HG03354 (cell line): ENCODE measurements at regions not wholly inside any gene's neighbourhood (a gene's known extent, or its start where the extent isn't known, plus 50 kb on each side); places are given as distances from the start of the nearest gene placed in this dataset.

Experiments
- ATAC-seq: cut with Tn5 transposase; IDR thresholded peaks from one replicate; pipeline ENCODE4 v1.9.1; 2021; ENCODE audit warnings: mild to moderate bottlenecking; ENCODE audit not compliant: unreplicated experiment, poor library complexity, severe bottlenecking

DNA sequence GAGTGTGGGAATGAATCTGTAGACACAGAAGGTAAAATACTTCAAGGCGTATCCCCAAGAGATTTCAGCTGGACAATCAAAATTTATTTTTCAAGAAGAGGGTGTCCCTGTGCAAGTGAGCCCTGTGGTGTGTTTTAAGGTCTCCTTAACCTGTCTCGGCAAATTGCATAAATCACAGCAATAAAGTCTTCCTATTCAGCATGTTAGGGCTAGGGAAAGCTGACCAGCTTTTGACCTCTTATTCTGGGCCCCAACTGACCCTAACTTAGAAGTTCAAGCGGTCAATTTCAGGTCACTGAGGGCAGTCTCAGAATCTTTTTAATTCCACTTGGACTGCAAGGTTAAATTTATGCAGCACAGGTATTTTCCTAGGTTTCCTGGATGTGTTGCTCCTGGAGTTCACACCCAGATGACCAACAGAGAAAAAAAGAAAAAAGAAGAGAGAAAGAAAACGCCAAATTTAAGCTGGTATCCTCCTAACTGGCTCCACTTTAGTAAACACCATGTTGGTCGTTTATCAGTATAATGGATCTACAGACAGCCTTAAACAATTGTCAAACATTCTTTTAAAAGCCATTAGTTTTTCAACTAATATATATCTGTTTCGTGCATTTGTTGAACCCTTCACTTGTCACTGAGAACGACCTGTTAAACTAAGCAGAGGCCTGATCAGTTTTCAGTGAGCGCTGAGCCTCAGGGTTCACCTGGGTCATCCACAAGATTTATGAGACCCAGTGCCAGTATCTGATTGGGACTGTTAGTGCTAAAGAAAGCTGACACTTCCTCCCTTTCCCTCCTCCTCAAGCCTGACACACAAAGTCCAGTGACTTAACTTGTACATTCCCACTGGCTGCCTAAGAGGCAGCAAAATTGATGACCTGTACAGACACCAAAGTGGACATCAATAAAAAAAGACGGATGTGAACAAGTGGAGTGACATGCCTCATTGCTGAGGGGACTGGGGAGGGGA, 546.1 kb downstream of the NR2F1-AS1 start:
- no peak for ATAC-seq

DNA sequence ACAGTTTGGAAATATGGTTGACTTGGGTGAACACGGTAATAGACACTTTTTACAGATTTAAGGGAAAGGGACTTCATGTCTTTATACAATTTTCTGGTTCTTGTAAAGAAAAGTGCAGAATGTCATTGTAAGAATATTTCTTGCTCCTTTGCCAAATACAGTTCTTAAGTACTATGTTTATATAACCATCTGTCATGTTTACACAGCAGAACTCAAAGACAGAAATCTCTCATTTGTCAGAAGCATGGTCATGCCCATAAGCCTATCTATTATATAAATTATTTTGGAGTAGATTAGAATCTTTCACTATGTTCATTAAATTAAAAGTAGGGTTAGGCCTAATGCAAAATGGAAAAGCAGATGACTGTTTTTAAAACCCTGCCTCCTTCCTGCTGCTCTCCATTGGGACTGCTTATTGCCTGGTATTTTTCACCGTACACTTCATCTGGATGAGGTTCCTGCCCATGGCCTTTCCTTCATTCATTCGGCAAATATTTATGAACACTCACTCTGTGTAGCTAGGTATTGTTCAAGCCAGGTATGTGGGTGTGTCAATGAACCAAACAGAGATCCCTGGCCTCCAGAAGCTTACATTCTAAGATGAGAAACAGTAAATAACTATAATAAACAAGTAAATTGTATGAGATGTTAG, 558.1 kb downstream of the NR2F1-AS1 start:
- no peak for ATAC-seq

DNA sequence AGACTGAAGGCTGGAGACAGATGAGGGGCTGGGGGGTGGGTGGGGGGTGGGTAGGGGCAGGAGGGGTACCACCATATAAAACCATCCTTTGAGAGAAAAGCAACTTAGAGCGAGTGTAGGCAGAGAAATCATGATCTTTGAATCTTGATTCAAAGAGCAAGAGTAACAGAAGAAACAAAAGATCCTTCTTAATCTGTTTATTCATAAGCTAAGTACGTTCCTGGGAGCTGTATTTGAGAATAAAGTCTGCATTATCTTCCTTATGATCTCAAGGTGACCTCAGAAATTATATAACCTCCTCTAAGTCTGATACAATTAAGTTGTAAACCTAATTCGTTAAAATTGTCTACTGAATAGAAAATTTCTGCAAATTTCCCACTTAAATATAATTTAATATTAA, 558.8 kb downstream of the NR2F1-AS1 start:
- ATAC-seq, result no peak

DNA sequence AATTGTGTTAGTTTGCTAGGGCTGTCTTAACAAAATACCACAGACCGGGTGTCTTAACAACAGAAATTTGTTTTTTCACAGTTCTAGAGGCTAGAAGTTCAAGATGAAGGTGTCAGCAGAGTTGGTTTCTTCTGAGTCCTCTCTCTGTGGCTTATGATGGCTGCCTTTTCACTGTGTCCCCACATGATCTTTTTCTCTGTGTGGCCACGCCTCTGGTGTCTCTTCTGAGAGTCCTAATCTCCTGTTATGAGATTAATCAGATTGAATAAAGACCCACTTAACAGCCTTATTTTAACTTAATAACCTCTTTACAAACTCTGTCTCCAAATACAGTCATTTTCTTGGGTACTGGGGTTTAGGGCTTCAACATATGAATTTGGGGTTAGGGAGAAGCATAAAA, 561.1 kb downstream of the NR2F1-AS1 start:
- no peak for ATAC-seq

DNA sequence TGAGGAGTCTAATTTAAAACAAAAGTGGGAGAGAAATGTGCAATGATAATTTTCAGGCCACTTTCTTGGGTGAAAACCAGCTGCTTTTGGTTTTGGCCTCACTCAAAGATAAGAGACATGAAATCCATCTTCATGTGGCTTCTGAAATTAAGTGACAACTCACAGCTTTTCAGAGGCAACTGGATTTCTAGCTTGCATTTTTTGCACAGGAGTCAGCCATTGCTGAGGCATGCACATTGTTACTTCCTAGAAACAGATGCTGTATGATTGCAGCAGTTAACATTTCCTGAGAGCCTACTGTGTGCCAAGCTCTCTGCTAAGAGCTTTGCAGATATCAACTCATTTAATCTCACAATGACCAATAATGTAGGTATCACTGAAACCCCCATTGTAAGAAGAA, 562.6 kb downstream of the NR2F1-AS1 start:
- ATAC-seq, result no peak

DNA sequence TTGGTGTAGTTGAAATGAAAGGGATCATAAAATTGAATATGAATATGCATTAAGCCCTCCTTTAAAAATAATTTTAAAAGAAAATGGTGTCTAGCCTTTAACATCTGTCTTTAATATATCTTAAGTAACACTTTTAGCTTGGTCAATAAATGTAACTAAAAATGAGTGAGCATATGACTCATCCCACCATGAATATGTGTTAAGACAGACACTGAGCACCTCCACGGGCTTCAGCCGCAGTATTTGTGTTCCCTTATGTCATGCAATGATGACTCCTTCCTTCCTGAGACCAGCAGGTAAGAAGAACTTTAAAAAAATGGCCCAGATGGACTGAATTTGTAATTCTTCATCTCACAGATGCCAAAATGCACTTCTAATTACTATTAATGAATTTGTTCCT, 563.2 kb downstream of the NR2F1-AS1 start:
- no peak for ATAC-seq

DNA sequence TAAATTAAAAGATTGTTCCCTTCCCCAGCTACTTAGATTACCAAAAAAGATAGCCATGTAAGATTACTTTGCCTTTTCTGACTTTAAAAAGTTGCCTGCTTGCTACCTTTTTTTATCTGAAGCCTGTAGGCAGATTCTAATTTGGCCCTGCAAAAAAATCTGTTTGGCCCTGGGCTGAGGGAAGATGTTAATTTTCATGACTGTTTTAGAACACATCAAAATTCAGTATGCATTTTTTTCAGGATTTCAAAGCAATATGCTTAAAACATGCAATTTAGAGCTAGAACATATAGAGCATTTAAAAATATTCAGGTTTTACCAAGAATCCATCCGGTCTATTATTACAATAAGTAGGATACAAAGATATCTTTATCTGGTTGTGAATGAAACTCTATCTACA, 563.6 kb downstream of the NR2F1-AS1 start:
- no peak for ATAC-seq

DNA sequence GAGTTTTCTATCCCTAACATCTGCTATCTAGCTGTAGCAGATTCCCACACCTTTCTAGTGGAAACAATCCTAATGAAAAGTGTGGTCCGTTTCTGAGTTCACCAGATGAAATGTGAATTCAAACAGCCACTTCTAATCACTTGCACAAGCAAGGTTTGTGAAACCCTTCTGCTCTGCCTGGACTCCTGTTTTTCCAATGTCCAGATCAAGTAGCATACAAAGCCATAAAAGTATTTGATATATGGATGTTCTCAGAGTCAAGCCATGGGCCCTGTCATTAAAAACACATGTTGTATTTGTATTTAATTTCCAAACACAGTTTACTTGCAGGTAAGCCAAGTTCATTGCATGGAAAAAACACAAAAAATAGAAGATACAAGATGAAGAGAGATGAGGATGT, 570.4 kb downstream of the NR2F1-AS1 start:
- ATAC-seq, result no peak

DNA sequence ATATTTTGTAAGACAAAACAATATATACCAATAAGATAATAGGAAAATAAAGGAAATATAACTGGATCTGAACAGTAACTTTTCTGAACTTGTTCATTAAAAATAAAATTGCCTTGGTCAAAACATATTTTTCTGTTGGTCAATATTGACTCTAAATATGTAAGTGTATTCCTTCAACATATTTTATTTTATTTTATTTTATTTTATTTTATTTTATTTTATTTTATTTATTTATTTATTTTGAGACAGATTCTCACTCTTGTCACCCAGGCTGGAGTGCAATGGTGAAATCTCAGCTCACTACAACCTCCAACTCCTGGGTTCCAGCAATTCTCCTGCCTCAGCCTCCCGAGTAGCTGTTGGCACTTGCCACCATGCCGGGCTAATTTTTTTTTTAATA, 571.0 kb downstream of the NR2F1-AS1 start:
- no peak for ATAC-seq

DNA sequence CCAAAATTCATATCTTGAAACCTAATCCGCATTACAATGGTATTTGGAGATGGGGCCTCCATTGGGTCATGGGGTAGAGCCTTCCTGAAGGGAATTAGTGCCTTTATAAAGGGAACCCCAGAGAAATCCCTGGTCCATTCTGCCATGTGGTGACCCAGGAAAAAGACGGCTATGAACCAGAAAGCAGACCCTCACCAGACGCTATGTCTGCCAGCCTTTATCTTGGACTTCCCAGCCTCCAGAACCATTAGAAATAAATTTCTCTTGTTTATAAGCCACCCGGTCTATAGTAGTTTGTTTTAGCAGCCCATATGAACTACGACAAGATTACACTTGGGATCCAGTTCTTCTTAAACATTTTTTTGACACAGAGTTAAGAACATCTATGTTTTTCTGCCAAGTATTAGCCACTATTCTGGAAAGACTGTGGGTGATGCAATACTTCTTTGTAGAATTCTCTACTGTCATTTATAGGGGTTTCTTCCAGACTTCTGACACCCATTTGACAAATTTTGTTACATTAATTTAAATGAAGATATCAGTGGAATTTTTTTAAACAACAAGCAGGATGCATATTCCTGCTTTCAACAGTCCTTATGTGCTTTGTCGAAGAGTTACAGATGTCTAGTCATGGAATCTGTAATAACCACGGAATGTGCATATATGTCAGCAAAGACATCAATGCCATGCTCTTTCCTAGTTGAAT, 572.4 kb downstream of the NR2F1-AS1 start:
- no peak for ATAC-seq

DNA sequence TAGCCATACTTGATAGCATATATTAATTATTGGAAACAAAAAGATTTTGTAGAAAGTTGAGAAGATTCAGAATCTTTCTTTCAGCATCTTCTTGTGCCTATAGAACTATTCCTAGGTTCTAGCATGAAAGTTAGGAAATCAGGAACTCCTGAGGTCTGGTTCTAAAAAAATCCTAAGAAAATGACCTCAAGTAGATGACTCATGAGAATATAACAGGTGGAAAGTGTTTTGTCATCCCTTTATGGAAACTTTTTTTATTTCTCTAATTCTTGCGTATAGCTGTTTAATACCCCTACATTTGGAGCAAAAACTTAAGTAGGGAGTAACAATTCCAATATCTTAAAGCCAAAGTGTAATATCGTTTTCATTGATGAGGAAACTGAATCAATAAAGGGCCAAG, 574.1 kb downstream of the NR2F1-AS1 start:
- ATAC-seq, result no peak

DNA sequence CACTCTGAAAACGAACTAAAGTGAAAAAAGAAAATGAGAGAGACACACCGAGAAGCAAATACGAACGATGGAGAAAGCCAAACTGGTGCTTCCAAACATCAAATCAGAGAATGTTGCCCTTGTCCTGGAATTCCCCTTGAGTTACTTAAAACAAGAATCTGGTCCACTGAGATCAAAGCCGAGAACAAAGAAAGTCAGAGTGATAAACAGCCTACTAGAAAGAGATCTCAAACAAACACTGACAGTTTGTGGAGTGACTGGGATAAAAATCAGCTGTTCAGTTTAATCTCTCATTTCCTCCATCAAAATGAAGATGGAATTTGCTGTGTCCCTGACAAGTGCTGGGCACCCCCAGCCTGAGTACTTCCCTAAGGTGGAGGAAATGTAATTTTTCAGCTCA, 582.6 kb downstream of the NR2F1-AS1 start:
- no peak for ATAC-seq

DNA sequence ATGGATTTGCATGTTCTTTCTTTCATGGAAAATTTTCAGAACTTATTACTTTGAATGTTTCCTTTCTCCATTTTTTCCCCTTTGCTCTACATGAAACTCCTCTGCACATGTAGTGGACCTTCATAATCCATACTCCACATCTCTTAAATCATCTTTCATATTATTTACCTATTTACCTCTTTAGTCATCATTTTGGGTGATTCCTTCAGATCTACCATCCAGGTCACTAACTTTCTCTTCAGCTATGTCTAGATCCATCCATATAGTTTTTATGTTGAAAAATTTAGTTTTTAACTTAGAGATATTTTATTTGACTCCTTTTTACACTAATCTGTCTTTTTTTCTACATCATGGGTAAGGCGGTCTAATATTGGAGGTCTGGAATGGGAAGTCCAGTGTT, 586.6 kb downstream of the NR2F1-AS1 start:
- ATAC-seq, result no peak

DNA sequence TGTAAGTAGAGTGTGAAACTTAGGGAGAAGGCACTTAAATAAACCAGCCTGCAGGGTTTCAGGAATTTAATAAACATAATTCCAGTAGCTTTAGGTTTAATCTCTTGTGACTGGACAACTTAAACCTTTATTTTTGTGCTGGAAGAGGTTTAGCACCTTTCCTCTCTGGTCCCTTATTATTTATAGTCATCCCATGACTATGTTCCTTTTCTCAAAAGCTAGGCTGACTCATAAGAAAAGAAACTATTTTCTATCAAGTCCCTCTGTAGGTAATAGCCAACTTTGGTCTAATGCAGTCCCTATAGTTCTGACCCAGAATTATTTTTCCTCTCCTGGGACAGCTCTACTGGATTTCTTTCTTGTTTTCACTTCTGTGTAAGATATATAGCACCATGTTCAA, 588.9 kb downstream of the NR2F1-AS1 start:
- no peak for ATAC-seq

DNA sequence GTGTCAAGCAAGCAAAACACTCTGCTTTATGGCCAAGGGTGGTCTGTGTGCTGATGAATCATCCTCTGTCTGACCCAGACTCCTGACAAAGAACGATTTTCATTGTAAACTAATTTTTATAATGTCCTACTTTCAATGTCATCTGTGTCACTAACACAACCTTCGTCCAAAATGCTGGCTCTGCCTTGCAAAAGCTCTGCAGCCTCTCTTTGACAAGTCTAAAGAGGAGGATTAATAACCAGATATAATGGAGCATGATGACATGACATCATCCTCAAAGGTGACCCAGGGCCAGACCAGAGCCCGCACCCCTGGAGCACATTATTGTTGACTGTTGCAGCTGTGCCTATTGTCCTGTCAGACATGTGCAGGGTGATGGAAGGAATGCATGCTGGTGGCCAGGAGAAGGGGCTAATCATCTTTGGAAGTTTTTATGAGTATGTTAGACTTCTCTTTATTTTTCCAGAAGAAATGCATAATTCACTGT, 589.4 kb downstream of the NR2F1-AS1 start:
- no peak for ATAC-seq

DNA sequence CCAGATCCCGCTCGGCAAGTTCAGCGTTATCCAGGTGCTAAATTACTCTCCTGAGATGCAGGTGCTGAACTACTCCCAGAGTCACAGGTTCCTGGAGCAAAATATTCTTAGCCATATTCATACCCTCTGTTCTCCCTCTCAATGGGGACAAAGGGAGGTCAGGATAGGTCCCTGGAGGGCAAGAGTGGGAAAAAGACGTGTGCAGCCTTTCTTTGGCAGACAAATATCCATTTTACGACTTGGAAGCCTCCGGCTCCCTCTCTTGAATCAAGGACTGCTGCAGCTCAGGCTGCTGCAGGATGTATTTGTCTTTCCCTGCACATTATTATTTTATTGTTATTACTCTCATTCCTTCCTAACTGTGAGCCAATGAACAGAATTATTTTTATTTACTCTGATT, 590.2 kb downstream of the NR2F1-AS1 start:
- ATAC-seq, result no peak

DNA sequence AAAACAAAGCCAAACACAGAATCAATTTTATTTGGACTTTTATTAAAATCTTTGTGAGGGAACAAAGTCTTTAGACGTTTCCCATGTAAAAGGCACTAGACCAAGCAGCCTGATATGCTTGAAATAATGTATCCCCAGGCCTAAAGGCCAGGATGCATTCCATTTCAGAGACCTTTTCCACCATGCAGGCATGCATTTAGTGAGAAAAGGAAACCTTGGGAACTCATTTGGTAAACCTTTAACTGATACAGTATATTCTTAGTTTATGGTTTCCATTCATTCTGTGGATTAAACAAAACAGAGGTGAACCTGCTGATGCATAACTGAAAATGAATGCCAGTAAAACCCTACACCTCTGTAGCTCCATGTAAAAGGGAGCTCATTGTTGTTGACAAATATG, 600.0 kb downstream of the NR2F1-AS1 start:
- ATAC-seq, result no peak

DNA sequence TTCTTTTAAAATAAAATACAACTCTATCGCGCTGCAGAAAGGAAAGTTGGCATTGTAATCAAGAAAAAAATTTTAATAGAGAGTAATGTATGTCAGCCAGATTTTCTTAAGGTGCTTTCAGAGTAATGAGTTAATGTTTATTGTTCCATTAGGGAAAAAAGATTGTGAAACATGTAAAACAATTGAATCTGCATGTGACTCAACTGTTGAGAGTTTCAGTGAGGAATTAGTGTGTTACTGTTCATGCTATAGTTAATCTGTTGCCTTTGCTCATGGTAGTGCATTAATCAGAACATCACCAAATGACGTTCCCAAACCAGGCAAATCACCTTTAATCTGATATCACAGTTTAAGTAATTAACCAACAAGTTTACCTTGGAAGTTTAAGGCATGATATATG, 600.5 kb downstream of the NR2F1-AS1 start:
- no peak for ATAC-seq

DNA sequence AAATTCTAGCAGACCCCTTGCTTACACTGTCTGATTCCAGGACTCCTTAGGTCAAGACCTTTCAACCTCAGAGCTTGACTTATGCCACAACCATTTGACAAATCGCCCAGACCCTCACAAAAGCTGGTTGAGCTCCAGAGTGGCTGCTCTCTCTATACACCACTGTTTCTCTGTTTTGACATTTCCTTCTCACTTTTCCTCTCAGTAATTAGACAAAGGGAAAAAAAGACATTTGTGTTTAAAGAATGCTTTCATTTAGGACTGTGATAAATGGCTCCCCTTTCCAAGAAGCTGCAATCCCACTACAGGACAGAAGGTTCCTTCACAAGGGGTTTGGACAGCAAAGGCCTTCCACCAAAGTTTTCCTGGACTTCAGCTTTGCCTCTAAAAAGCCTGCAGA, 601.3 kb downstream of the NR2F1-AS1 start:
- no peak for ATAC-seq

DNA sequence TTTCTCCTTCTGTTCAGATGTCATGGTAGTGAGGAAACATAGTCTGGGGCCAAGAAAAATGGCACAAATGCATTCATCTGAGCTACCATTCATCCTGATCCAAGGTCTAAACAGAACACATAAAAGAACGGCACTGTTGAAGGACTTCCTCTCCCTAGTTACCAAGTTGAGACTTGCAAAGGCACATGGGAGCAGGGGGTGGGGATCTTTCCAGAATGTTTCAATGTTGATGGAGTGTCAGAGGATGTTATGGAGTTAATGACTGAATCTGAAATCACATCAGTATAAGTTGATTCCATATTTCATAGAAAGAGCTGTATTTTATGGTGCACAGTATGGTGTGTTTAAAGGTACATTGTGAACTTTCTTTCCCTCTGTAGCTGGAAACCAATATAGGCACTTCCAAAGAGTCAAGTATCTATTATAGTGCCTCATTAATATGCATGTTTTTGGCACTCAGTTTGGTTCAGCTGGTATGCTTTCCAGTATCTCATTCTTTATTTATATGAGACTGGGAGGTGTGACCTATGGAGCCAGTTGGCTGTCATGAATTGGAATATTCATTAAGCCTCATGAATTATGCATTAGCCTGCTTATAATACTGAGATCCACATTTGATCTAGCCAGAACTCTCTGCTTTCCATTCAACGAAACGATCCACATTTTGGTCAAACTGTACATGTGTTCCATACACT, 603.0 kb downstream of the NR2F1-AS1 start:
- no peak for ATAC-seq
